Tibial nerve (tissue), 3 donors: ENCODE measurements at regions not wholly inside any gene's neighbourhood (a gene's known extent, or its start where the extent isn't known, plus 50 kb on each side); places are given as distances from the start of the nearest gene placed in this dataset.

Experiments
- CTCF ChIP-seq, 5 experiments: fragments of 200-600 bp in 3 of 5; fragments of 450-650 bp in 2 of 5; sonication (generic) in 3 of 5; IDR thresholded peaks; one replicate each; pipeline ENCODE4 v1.5.1; 2016 to 2019; ENCODE audit warnings: antibody characterized with exemption in 5 of 5, mild to moderate bottlenecking in 3 of 5, moderate library complexity in 2 of 5
- POLR2A ChIP-seq, 2 donors: fragments of 450-650 bp; IDR thresholded peaks; one replicate each; pipeline ENCODE4 v1.6.1; 2017; ENCODE audit warnings: antibody characterized with exemption in 2 of 2, mild to moderate bottlenecking in 2 of 2, moderate library complexity in 2 of 2

DNA sequence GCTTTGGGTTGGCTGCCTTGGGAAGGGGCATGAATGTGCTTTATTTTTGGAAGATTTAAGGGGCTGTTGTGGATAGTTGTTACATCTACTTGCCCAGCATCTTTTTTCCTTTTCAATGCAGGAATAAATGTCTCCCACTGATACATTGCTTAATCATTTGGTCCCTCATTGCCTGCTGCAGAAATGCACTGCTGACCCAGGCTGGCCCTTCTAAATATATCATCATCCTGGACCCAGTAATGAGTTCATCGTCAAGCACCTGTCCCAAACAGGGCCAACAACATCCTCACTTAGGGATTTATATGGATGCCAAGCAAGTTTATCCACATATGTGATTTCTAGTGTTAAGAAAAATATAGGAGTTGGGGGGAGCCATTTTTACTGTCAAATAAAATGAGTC is 67.2 kb downstream of the ASCL1 start:
- no peak for TF ChIP-seq CTCF (IDR thresholded peaks at IDR 0.05)
- no peak for TF ChIP-seq POLR2A (IDR thresholded peaks at IDR 0.05)
